HG03460 (cell line): ENCODE measurements at regions not wholly inside any gene's neighbourhood (a gene's known extent, or its start where the extent isn't known, plus 50 kb on each side); places are given as distances from the start of the nearest gene placed in this dataset.
"Not testable (repeated sequence)": the region's sequence is repeated elsewhere in the genome, so short reads cannot be mapped to it uniquely, and the experiment has no call there.

Experiments used
- ATAC-seq: cut with Tn5 transposase; IDR thresholded peaks from one replicate; pipeline ENCODE4 v1.9.1; 2021; ENCODE audit not compliant: unreplicated experiment

DNA sequence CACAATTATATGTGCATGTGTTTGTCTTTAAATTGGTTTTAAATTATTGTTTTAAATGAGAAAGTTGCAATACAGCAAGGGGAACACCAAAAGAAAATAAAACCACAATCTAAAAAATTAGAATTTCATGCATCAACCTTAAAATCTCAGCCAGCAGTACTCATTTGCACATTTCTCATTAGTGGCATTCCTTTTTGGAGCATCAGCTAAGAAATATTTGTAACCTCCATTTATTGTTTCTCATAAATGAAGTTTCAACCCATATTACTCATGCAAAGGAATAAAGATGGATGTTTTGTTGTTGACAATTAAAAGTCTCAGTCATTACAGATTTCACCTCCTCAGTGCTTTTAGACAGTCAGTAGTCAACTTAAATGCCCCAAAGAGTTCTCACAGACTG lies 160.1 kb downstream of the TBX15 start:
- ATAC-seq, result no peak

DNA sequence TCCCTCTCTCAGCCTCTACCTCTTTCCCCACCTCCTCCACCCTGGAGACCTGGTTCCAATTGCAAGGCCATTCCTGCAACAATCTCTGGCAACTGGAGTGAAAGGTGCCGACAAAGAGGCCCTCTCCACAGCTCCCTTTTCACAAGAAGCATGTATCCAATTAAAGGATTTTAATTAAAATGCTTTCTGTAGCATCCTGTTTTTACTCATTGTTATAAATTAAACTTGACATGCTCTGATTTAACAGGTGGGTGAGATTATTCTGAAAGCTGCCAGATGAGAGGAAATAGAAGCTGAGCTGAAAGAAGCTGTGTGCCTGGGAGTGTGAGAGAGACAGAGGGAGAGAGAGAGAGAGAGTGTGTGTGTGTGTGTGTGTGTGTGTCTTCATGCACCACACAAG lies 160.5 kb downstream of the TBX15 start:
- ATAC-seq, result no peak

GRCh38 chr1:118827207-118827606 lies 160.9 kb downstream of the TBX15 start:
- ATAC-seq, result no peak

GRCh38 chr1:118826669-118827068 lies 161.5 kb downstream of the TBX15 start:
- no peak for ATAC-seq

GRCh38 chr1:118825619-118826018 lies 162.5 kb downstream of the TBX15 start:
- ATAC-seq, result no peak

- no peak for ATAC-seq
These were observed 166.3 kb downstream of the TBX15 start for GRCh38 chr1:118821801-118822200.

GRCh38 chr1:118820864-118821263 lies 167.3 kb downstream of the TBX15 start:
- no peak for ATAC-seq

DNA sequence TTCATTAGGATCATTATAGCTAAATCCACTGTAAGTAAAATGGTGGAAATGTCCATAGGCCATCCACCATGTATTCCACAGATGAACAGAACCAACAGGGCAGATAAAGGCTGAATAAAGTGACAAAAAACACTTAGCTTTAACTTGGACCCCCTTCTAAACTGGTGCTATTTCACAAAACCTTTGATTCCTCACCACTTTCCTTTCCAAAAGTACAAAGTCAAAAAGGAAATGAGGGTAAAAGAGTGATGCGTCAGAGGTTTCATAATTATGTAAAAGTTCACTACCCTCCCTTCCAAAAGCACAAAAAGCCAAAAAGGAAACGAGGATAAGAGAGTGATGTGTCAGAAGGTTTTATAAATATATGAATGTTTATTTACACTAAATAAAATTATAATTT lies 172.2 kb downstream of the TBX15 start:
- no peak for ATAC-seq

DNA sequence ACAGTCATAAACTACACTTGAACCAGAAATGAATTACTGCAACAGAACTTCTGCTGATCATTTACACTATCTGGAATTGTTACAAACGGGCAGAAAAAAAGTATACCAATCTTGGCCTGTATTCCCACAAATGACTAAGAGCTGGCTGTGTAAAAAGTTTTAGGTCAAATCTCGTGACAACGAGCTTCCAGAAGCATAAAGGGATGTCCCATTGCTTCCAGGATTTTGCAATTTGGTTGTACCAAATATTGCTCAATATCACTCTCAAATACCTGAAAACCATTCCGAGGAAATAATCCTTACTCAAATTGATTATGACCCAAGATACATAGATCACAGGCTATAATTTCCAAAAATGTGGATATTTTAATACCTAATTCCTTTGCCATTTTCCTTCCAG lies 175.6 kb downstream of the TBX15 start:
- ATAC-seq, result no peak

DNA sequence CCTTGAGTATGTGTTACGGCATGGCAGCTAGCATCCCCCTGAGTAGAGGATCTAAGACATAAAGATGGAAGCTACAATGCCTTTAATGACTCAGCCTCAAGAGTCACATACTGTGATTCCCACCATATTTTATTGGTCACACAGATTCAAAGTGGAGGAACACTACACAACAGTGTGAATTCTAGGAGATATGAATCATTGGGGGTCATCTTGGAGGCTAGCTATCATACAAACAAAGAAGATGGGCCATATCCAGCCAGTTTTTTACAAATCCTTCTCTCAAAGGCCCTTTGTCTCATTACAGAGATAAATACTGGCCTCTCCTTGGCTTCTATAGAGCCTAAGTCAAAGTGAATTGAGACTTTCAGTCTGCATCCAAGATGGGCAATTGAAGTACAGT lies 177.0 kb downstream of the TBX15 start:
- ATAC-seq, result no peak

DNA sequence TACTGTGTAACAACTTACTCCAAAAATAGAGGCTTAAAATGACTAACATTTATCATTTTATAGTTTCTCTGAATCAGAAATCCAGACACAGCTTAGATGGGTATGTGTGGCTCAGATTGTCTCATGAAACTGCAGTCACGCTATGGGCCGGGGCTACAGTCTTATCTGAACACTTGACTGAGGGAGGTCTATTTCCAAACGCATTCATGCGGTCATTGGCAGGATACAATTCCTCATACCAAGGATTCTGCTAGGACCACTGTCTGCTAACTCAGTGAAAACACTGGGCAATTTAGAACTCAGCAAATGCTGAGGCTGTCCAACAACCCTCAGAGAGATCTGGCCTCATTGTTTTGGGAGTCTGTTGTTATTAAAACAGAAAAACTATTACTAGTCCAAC lies 178.6 kb downstream of the TBX15 start:
- no peak for ATAC-seq

- ATAC-seq, result not testable (repeated sequence)
These were observed 185.0 kb downstream of the TBX15 start for GRCh38 chr1:118803128-118803527.

DNA sequence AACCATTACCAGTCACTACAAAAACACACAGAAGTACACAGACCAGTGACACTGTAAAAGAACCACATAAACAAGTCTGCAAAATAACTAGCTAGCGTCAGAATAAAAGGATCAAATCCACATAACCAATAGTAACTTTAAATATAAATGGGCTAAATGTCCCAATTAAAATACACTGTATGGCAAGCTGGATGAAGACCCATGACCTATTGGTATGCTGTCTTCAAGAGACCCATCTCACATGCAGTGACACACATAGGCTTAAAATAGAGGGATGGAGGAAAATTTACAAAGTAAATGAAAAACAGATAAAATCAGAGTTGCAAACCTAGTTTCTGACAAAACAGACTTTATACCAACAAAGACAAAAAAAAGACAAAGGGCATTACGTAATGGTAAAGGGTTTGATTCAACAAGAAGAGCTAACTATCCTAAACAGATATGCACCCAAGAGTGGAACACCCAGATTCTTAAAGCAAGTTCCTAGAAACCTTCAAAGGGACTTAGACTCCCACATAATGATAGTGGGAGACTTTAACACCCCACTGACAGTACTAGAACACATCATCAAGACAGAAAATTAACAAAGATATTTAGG lies 196.9 kb downstream of the TBX15 start:
- no peak for ATAC-seq

- ATAC-seq, result no peak
These were observed 199.7 kb downstream of the TBX15 start for GRCh38 chr1:118788463-118788862.

GRCh38 chr1:118786454-118787155 lies 201.5 kb downstream of the TBX15 start:
- ATAC-seq, result no peak

DNA sequence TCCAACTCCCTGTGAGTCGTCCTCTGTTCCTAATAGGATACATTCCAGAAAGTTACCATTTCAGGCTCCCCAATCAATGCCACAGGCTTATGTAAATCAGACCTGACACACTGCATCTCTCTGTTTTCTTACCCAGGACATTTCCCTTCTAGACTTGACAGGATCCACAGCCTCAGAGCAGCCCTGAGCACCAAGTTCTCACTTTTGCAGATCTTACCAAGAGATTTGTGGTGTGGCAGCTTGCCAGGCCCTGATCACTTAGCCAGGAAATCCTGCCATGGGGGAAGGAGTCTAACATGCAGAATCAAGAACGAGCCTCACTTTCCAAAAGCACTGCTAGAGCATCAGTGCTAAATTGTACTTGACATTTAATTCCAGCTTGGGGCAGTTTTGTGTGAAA lies 202.9 kb downstream of the TBX15 start:
- no peak for ATAC-seq

DNA sequence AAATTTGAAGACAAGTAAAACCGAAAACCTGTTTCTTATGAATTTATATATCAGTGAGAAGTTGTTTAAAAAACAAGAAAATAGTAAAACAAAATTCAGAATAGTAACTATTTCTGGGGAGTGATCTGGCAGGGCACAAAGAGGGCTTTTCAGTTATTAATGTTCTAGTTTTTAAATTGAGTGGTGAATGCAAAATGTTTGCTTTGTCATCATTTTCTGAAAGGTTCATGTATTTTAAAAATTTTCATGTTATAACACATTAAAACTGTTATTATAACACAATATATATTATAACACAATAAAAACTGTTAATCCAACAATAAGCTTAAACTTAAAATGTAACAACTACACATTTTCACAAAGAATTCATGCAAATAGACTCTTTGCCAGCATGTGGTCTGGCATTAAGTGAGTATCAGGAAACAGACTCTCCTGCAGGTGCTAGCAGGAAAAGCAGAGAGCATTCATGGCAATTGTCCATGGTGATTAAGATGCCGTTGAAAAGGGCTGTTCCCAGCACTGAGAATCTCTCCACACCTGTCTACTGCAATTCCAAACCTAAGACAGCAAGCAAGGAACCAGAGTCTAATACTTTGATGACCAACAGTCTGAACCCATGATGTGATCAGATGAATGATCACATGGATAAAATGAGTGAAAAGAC lies 204.9 kb downstream of the TBX15 start:
- no peak for ATAC-seq

- ATAC-seq, result no peak
These were observed 214.5 kb downstream of the TBX15 start for GRCh38 chr1:118773656-118774055.

DNA sequence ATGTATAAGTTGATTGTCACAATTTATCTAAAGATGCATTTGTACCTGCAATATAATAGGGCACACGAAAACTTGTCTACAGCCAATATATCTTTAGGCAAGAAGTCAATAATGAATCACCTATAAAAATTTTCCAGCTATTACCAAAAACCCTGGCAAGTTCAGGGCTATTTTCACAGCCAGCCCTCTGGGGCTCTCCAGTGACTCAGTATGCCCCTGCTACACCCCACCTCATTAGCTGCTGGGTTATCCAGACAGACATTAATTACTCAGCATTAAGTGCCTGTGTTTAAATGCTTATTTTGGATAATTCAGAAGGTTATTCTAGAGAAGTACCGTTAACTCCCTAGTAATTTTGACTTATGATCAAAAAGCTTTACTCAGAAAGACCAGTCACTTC lies 220.2 kb downstream of the TBX15 start:
- ATAC-seq, result no peak

GRCh38 chr1:118753976-118754375 lies 234.2 kb downstream of the TBX15 start:
- ATAC-seq, result no peak

DNA sequence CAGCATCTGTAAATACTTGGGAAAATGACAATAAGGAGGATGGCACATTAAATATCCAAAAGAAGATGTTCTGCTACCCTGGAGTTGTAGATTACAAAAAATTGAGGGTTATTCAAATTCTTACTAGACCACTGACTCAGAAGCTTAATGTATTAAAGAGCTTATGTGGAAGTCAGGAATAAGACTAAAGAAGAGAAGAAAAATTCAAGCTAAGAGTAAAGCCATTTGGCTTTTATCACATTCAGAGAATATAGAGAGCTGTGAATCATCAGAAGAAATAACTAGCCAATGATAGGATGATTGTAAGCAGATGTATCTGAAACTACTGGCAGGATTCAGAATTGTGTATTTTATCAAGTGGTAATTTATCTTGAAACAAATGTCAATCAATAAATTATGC lies 237.0 kb downstream of the TBX15 start:
- ATAC-seq, result no peak

GRCh38 chr1:118744420-118744819 lies 243.7 kb downstream of the TBX15 start:
- no peak for ATAC-seq
